HepG2 (cell line): ENCODE measurements at regions not wholly inside any gene's neighbourhood (a gene's known extent, or its start where the extent isn't known, plus 50 kb on each side); places are given as distances from the start of the nearest gene placed in this dataset.

Experiments used
- ATAC-seq: fragments of 200-7000 bp; cut with Tn5 transposase; 3 replicates; pipeline ENCODE4 v1.9.1; 2020; ENCODE audit warnings: mild to moderate bottlenecking, moderate library complexity
- BruUV-seq: library from RNA; stranded (reverse); fragments of 400-500 nt; replicated peaks from 2 replicates; lab custom pipeline; 2021; lab: Mats Ljungman, UMichigan
- CTCF ChIA-PET: fragments of 300-600 bp; formaldehyde crosslinking; extraction: SDS; loops from one replicate; lab custom pipeline; 2021; ENCODE audit warnings: low total read pairs, inconsistent platforms, low intra/inter-chr PET ratio; lab: Yijun Ruan, JAX
- POLR2A ChIA-PET: fragments of 350-600 bp; sonication (Branson Sonifier 250); formaldehyde crosslinking; loops from one replicate; lab custom pipeline; 2020; ENCODE audit warnings: antibody characterized with exemption, inconsistent platforms; lab: Yijun Ruan, JAX
- DNase-seq: peaks from one replicate; pipeline ENCODE4 v3.0.0-alpha.2; 2015; ENCODE audit warnings: low spot score
- FAIRE-seq: peaks from 3 replicates; lab custom pipeline; 2011; peaks lifted over from hg19 to GRCh38; lab: Jason Lieb, UNC
- H2AFZ ChIP-seq: one replicate; pipeline ENCODE4 v1.6.1; 2011; ENCODE audit warnings: low read length, inconsistent platforms
- H3K27ac ChIP-seq: fragments of 300-600 bp; 3 replicates; pipeline ENCODE4 v1.8.0; 2011; ENCODE audit warnings: mixed run types, mild to moderate bottlenecking, mixed read lengths, low read length, inconsistent platforms; ENCODE audit not compliant: insufficient read depth; ENCODE audit errors: extremely low read length
- H3K27me3 ChIP-seq, 2 experiments: fragments of 200-600 bp in 1 of 2; 2 replicates in 1 of 2; 3 replicates in 1 of 2; pipeline versions ENCODE4 v1.6.0 to v1.8.0; 2011; ENCODE audit warnings: low read length in 2 of 2, mild to moderate bottlenecking in 2 of 2, moderate library complexity in 2 of 2, inconsistent platforms in 1 of 2; ENCODE audit not compliant: insufficient read depth in 2 of 2, control insufficient read depth in 1 of 2
- H3K36me3 ChIP-seq, 2 experiments: fragments of 200-600 bp in 1 of 2; replicated peaks in 1 of 2; 2 replicates in 1 of 2; 3 replicates in 1 of 2; pipeline versions ENCODE4 v1.5.1 to v1.8.0; 2011; ENCODE audit warnings: low read length in 2 of 2, inconsistent platforms in 1 of 2; ENCODE audit not compliant: insufficient read depth in 2 of 2, control insufficient read depth in 1 of 2
- H3K4me1 ChIP-seq: 2 replicates; pipeline ENCODE4 v1.5.1; 2012; ENCODE audit warnings: low read length, inconsistent platforms; ENCODE audit not compliant: insufficient read depth
- H3K4me2 ChIP-seq: 2 replicates; pipeline ENCODE4 v1.6.0; 2011; ENCODE audit warnings: low read depth, low read length, inconsistent platforms
- H3K4me3 ChIP-seq, 3 experiments: fragments of 200-600 bp in 1 of 3; sonication (generic), shearing (Covaris generic) in 1 of 3; replicated peaks in 1 of 3; 2 replicates each; pipeline ENCODE4 v1.5.1; 2011 to 2016; ENCODE audit warnings: low read length in 3 of 3, inconsistent platforms in 2 of 3, low read depth in 2 of 3, mild to moderate bottlenecking in 2 of 3, control low read depth in 1 of 3, mixed read lengths in 1 of 3; ENCODE audit not compliant: insufficient read depth in 1 of 3
- H3K79me2 ChIP-seq: one replicate; pipeline ENCODE4 v1.6.1; 2011; ENCODE audit warnings: low read length, inconsistent platforms; ENCODE audit not compliant: insufficient read depth
- H3K9ac ChIP-seq: 2 replicates; pipeline ENCODE4 v1.6.0; 2011; ENCODE audit warnings: mild to moderate bottlenecking, low read depth, low read length, inconsistent platforms; ENCODE audit not compliant: insufficient read depth
- H3K9me3 ChIP-seq: 2 replicates; pipeline ENCODE4 v1.5.1; 2012; ENCODE audit warnings: mild to moderate bottlenecking, low read length
- H4K20me1 ChIP-seq: 2 replicates; pipeline ENCODE4 v1.6.0; 2011; ENCODE audit warnings: inconsistent platforms, mild to moderate bottlenecking, low read length, moderate library complexity; ENCODE audit not compliant: insufficient read depth
- ATRX ChIP-seq: sonication (generic); formaldehyde crosslinking; IDR thresholded peaks from 2 replicates; pipeline ENCODE4 v1.4.0; 2020; ENCODE audit warnings: missing genetic modification reagents, borderline replicate concordance
- FOSL2 ChIP-seq: sonication (generic); formaldehyde crosslinking; IDR thresholded peaks from 2 replicates; pipeline ENCODE4 v1.4.0; 2020; ENCODE audit warnings: missing genetic modification reagents
- FOXA1 ChIP-seq, 2 experiments: fragments of 450-650 bp in 1 of 2; sonication (generic) in 1 of 2; formaldehyde crosslinking in 1 of 2; IDR thresholded peaks; 2 replicates each; pipeline versions ENCODE4 v1.4.0 to v1.6.1; 2016 to 2020; ENCODE audit warnings: missing genetic modification reagents in 1 of 2
- NRL ChIP-seq: sonication (generic); formaldehyde crosslinking; IDR thresholded peaks from 2 replicates; pipeline ENCODE4 v1.5.0; 2020; ENCODE audit warnings: missing genetic modification reagents, mild to moderate bottlenecking, moderate library complexity, borderline replicate concordance
- PAX8 ChIP-seq: sonication (generic); formaldehyde crosslinking; IDR thresholded peaks from 2 replicates; pipeline ENCODE4 v1.8.0; 2022; ENCODE audit warnings: mild to moderate bottlenecking, missing genetic modification reagents, borderline replicate concordance
- RCOR2 ChIP-seq: IDR thresholded peaks from 2 replicates; pipeline ENCODE4 v1.6.1; 2016; ENCODE audit warnings: missing biosample characterization, missing genetic modification reagents
- TAF1 ChIP-seq: sonication (generic); formaldehyde crosslinking; IDR thresholded peaks from 2 replicates; pipeline ENCODE4 v1.4.0; 2020; ENCODE audit warnings: missing genetic modification reagents
- ZNF24 ChIP-seq: fragments of 450-650 bp; IDR thresholded peaks from 2 replicates; pipeline ENCODE4 v1.6.1; 2017; ENCODE audit warnings: antibody characterized with exemption, mild to moderate bottlenecking
- ZNF563 ChIP-seq: sonication (generic); formaldehyde crosslinking; IDR thresholded peaks from 2 replicates; pipeline ENCODE4 v1.8.0; 2022; ENCODE audit warnings: mild to moderate bottlenecking, moderate library complexity, missing genetic modification reagents
- ZNF7 ChIP-seq: IDR thresholded peaks from 2 replicates; pipeline ENCODE4 v1.6.1; 2016; ENCODE audit warnings: missing biosample characterization, missing genetic modification reagents
- whole genome bisulfite sequencing: methylation state at CpG from one replicate; pipeline ENCODE4 v1.1.6; 2017; ENCODE audit warnings: low lambda C conversion rate; 5-methylcytosine and 5-hydroxymethylcytosine counted together
- in situ Hi-C: cut with HindIII; loops from 2 replicates; pipeline ENCODE4 v1.10.0; 2017; ENCODE audit warnings: low pct_unique_long_range_greater_than_20kb; ENCODE audit not compliant: extremely low pct_ligation_motif_present
- intact Hi-C: fragments of 100-400 bp; cut with micrococcal nuclease; formaldehyde crosslinking; loops from one replicate; pipeline ENCODE4 v1.10.0; 2022; ENCODE audit not compliant: unreplicated experiment
- TF ChIP-seq, protein P1 (sequence below): sonication (generic); formaldehyde crosslinking; conservative IDR thresholded peaks from 2 replicates; pipeline ENCODE4 v1.4.0; 2020; ENCODE audit warnings: missing genetic modification reagents
- TF ChIP-seq, protein P2 (sequence below): sonication (generic); formaldehyde crosslinking; IDR thresholded peaks from 2 replicates; pipeline ENCODE4 v1.8.1; 2023; ENCODE audit warnings: mild to moderate bottlenecking, missing genetic modification reagents
- TF ChIP-seq, protein P3 (sequence below): IDR thresholded peaks from 2 replicates; pipeline ENCODE4 v1.6.1; 2016; ENCODE audit warnings: missing biosample characterization, missing genetic modification reagents, low read depth
- TF ChIP-seq, protein P4 (sequence below): sonication (generic); formaldehyde crosslinking; IDR thresholded peaks from 2 replicates; pipeline ENCODE4 v1.5.1; 2020; ENCODE audit warnings: missing genetic modification reagents, mild to moderate bottlenecking, borderline replicate concordance

DNA sequence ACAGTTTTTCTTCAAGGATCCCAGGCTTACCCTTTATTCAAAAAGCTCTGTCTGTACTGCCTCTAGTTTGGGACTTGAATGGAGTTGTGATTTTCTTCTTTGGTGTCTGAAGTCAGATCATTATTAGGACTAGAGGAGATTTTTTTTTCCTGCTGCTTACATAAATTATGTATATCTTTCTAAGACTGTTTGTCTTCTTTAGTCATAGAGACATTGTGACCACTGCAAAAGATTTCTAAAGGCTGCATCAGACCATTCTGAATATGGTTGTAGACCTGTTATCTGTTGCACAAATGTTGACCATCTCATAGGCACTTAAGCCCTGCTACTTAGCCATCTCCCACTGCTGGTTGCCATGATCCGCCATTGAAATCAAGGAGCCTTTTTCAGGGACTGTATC, 238.5 kb upstream of the SMARCA2 start (continued):
- TF ChIP-seq ZNF7 (CRISPR knock-in tag) (no peak), FOXA1 (IDR thresholded peaks at IDR 0.05) (no peak), FOXA1 (CRISPR knock-in tag; IDR thresholded peaks at IDR 0.05) (no peak), RCOR2 (CRISPR knock-in tag) (no peak), PAX8 (CRISPR knock-in tag) (no peak), ZNF563 (CRISPR knock-in tag) (no peak), NRL (CRISPR knock-in tag) (no peak), TAF1 (no peak)
- TF ChIP-seq, protein P1, sequence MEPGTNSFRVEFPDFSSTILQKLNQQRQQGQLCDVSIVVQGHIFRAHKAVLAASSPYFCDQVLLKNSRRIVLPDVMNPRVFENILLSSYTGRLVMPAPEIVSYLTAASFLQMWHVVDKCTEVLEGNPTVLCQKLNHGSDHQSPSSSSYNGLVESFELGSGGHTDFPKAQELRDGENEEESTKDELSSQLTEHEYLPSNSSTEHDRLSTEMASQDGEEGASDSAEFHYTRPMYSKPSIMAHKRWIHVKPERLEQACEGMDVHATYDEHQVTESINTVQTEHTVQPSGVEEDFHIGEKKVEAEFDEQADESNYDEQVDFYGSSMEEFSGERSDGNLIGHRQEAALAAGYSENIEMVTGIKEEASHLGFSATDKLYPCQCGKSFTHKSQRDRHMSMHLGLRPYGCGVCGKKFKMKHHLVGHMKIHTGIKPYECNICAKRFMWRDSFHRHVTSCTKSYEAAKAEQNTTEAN (CRISPR knock-in tag) = no peak
- TF ChIP-seq, protein P2, sequence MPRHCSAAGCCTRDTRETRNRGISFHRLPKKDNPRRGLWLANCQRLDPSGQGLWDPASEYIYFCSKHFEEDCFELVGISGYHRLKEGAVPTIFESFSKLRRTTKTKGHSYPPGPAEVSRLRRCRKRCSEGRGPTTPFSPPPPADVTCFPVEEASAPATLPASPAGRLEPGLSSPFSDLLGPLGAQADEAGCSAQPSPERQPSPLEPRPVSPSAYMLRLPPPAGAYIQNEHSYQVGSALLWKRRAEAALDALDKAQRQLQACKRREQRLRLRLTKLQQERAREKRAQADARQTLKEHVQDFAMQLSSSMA = no peak
- TF ChIP-seq, all 625 proteins: peak for 0

DNA sequence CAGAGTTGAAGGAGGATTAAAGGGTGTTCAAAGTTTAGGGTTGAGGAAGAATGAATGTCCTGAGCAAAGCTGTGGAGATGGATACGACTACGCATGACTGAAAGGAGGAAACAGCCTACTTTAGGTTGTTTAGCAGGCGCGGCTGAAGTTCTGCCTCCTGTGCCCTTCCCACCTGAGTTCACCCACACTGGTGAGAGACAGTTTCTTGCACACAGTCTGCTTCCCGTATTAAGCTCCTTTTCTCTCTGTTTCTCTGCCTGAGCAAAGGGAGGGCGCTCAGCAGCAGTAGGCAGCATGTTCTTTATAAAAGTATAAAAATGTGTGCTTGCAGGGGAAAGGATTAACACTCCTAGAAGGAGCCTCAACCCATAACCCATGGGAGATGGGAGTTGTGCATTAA, 224.0 kb upstream of the SMARCA2 start:
- no peaks in the 10 kb centered on the region for H4K20me1 ChIP-seq
- no peak overlapping the region for H3K9ac ChIP-seq
- ATAC-seq = no peak
- H3K79me2 ChIP-seq = no peaks in the 10 kb centered on the region
- 35% methylated on average over 4 of the region's 6 CpGs for WGBS
- no TSS peak for BruUV-seq
- H3K4me1 ChIP-seq = no peaks in the 10 kb centered on the region
- CTCF ChIA-PET = no interaction called here
- POLR2A ChIA-PET = no interaction called here
- no peaks in the 10 kb centered on the region for H3K27me3 ChIP-seq
- no peak overlapping the region for H3K27ac ChIP-seq
- H3K4me3 ChIP-seq = no peak overlapping the region
- no peak overlapping the region for H2AFZ ChIP-seq
- FAIRE-seq = no peak
- H3K36me3 ChIP-seq = no peaks in the 10 kb centered on the region
- no peaks in the 10 kb centered on the region for H3K9me3 ChIP-seq
- no peak overlapping the region for H3K4me2 ChIP-seq
- TF ChIP-seq, protein P3, sequence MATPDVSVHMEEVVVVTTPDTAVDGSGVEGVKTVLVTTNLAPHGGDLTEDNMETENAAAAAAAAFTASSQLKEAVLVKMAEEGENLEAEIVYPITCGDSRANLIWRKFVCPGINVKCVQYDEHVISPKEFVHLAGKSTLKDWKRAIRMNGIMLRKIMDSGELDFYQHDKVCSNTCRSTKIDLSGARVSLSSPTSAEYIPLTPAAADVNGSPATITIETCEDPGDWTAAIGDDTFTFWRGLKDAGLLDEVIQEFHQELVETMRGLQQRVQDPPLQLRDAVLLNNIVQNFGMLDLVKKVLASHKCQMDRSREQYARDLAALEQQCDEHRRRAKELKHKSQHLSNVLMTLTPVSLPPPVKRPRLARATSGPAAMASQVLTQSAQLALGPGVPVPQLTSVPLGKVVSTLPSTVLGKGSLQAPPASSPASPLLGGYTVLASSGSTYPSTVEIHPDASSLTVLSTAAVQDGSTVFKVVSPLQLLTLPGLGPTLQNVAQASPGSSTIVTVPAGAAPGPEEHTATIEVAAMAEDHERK = no peak
- TF ChIP-seq FOSL2 (no peak), ATRX (CRISPR knock-in tag) (no peak), ZNF24 (no peak)
- TF ChIP-seq, protein P4, sequence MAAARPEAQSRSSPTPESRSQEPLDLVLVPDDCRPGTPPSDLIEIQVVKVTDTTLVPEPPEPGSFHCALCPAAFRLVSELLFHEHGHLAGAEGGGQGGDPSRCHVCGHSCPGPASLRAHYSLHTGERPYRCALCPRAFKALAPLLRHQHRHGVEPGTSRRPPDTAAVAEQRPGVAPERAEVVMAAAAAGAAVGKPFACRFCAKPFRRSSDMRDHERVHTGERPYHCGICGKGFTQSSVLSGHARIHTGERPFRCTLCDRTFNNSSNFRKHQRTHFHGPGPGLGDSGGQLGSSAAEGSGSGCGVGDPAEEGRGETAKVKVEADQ (CRISPR knock-in tag) = no peak
- intact Hi-C loops = no loop called here
- in situ Hi-C loops = no loop called here
- no peak for DNase-seq
